ENCODE measurements at regions not wholly inside any gene's neighbourhood (a gene's known extent, or its start where the extent isn't known, plus 50 kb on each side); places are given as distances from the start of the nearest gene placed in this dataset.

GRCh38 chr1:65584399-65584798 lies 163.9 kb downstream of the LEPR start:
- Histone ChIP-seq H2AFZ (ENCODE audit: low read depth, low read length) (no peak overlapping the region), H3K27me3 (ENCODE audit: insufficient read depth, low read length, poor library complexity) (no peaks in the 10 kb centered on the region), H3K9me3 (ENCODE audit: insufficient read depth, low read length, severe bottlenecking) (no peaks in the 10 kb centered on the region), H3K27ac (ENCODE audit: low read length) (no peak overlapping the region), H3K4me1 (ENCODE audit: insufficient read depth, low read length) (no peaks in the 10 kb centered on the region), H4K20me1 (ENCODE audit: insufficient read depth, low read length) (no peaks in the 10 kb centered on the region), H3K36me3 (ENCODE audit: insufficient read depth, low read length) (no peaks in the 10 kb centered on the region), H3K4me3 (ENCODE audit: low read depth in 1 of 2, low read length in 2 of 2) (no peak overlapping the region), H3K79me2 (ENCODE audit: insufficient read depth, low read length) (no peaks in the 10 kb centered on the region), H3K9ac (ENCODE audit: low read depth, low read length) (no peak overlapping the region), H3K4me2 (ENCODE audit: insufficient read depth, low read length) (no peak overlapping the region)
- ATAC-seq (ENCODE audit: insufficient read depth, low read depth) = no peak
- DNase-seq = no peak
- no peak for TF ChIP-seq CTCF (IDR thresholded peaks at IDR 0.05; ENCODE audit: borderline replicate concordance, extremely low read depth, low read length, poor library complexity, severe bottlenecking)
- no peak for TF ChIP-seq EZH2 (IDR thresholded peaks at IDR 0.05; ENCODE audit: borderline replicate concordance, low read depth, low read length, severe bottlenecking)

GRCh38 chr1:65590279-65590678 lies 169.8 kb downstream of the LEPR start:
- Histone ChIP-seq H2AFZ (ENCODE audit: low read depth, low read length) (no peak overlapping the region), H3K9ac (ENCODE audit: low read depth, low read length) (no peak overlapping the region), H3K4me3 (ENCODE audit: low read depth in 1 of 2, low read length in 2 of 2) (no peak overlapping the region), H4K20me1 (ENCODE audit: insufficient read depth, low read length) (no peaks in the 10 kb centered on the region), H3K79me2 (ENCODE audit: insufficient read depth, low read length) (no peaks in the 10 kb centered on the region), H3K27ac (ENCODE audit: low read length) (no peak overlapping the region), H3K36me3 (ENCODE audit: insufficient read depth, low read length) (no peaks in the 10 kb centered on the region), H3K9me3 (ENCODE audit: insufficient read depth, low read length, severe bottlenecking) (no peaks in the 10 kb centered on the region), H3K27me3 (ENCODE audit: insufficient read depth, low read length, poor library complexity) (no peaks in the 10 kb centered on the region), H3K4me1 (ENCODE audit: insufficient read depth, low read length) (no peaks in the 10 kb centered on the region), H3K4me2 (ENCODE audit: insufficient read depth, low read length) (no peak overlapping the region)
- ATAC-seq (ENCODE audit: insufficient read depth, low read depth) = no peak
- DNase-seq = no peak
- TF ChIP-seq CTCF (IDR thresholded peaks at IDR 0.05; ENCODE audit: borderline replicate concordance, extremely low read depth, low read length, poor library complexity, severe bottlenecking) (no peak), EZH2 (IDR thresholded peaks at IDR 0.05; ENCODE audit: borderline replicate concordance, low read depth, low read length, severe bottlenecking) (no peak)

- Histone ChIP-seq H3K27me3 (ENCODE audit: insufficient read depth, low read length, poor library complexity) (no peaks in the 10 kb centered on the region), H3K4me1 (ENCODE audit: insufficient read depth, low read length) (no peaks in the 10 kb centered on the region), H3K27ac (ENCODE audit: low read length) (no peak overlapping the region), H3K4me2 (ENCODE audit: insufficient read depth, low read length) (no peak overlapping the region), H3K9ac (ENCODE audit: low read depth, low read length) (no peak overlapping the region), H4K20me1 (ENCODE audit: insufficient read depth, low read length) (no peaks in the 10 kb centered on the region), H3K79me2 (ENCODE audit: insufficient read depth, low read length) (no peaks in the 10 kb centered on the region), H3K36me3 (ENCODE audit: insufficient read depth, low read length) (no peaks in the 10 kb centered on the region), H3K4me3 (ENCODE audit: low read depth in 1 of 2, low read length in 2 of 2) (no peak overlapping the region), H2AFZ (ENCODE audit: low read depth, low read length) (no peak overlapping the region), H3K9me3 (ENCODE audit: insufficient read depth, low read length, severe bottlenecking) (no peaks in the 10 kb centered on the region)
- TF ChIP-seq CTCF (IDR thresholded peaks at IDR 0.05; ENCODE audit: borderline replicate concordance, extremely low read depth, low read length, poor library complexity, severe bottlenecking) = no peak
- no peak for TF ChIP-seq EZH2 (IDR thresholded peaks at IDR 0.05; ENCODE audit: borderline replicate concordance, low read depth, low read length, severe bottlenecking)
- DNase-seq = no peak
- ATAC-seq (ENCODE audit: insufficient read depth, low read depth) = no peak
Measured at GRCh38 chr1:65593516-65593915, 173.0 kb downstream of the LEPR start.

- ATAC-seq (ENCODE audit: insufficient read depth, low read depth) = no peak
- Histone ChIP-seq H3K27me3 (ENCODE audit: insufficient read depth, low read length, poor library complexity) (no peaks in the 10 kb centered on the region), H3K36me3 (ENCODE audit: insufficient read depth, low read length) (no peaks in the 10 kb centered on the region), H3K4me2 (ENCODE audit: insufficient read depth, low read length) (no peak overlapping the region), H4K20me1 (ENCODE audit: insufficient read depth, low read length) (no peaks in the 10 kb centered on the region), H3K4me1 (ENCODE audit: insufficient read depth, low read length) (no peaks in the 10 kb centered on the region), H3K4me3 (ENCODE audit: low read depth in 1 of 2, low read length in 2 of 2) (no peak overlapping the region), H2AFZ (ENCODE audit: low read depth, low read length) (no peak overlapping the region), H3K27ac (ENCODE audit: low read length) (no peak overlapping the region), H3K79me2 (ENCODE audit: insufficient read depth, low read length) (no peaks in the 10 kb centered on the region), H3K9me3 (ENCODE audit: insufficient read depth, low read length, severe bottlenecking) (no peaks in the 10 kb centered on the region), H3K9ac (ENCODE audit: low read depth, low read length) (no peak overlapping the region)
- no peak for TF ChIP-seq CTCF (IDR thresholded peaks at IDR 0.05; ENCODE audit: borderline replicate concordance, extremely low read depth, low read length, poor library complexity, severe bottlenecking)
- TF ChIP-seq EZH2 (IDR thresholded peaks at IDR 0.05; ENCODE audit: borderline replicate concordance, low read depth, low read length, severe bottlenecking) = no peak
- no peak for DNase-seq
Measured at GRCh38 chr1:65595724-65596123, 175.3 kb downstream of the LEPR start.

All from DND-41 (cell line).